ENCODE measurements at regions not wholly inside any gene's neighbourhood (a gene's known extent, or its start where the extent isn't known, plus 50 kb on each side); places are given as distances from the start of the nearest gene placed in this dataset.

GRCh38 chr2:57720728-57721627 is 325.6 kb upstream of the VRK2 start:
- no peak for TF ChIP-seq POLR2A (IDR thresholded peaks at IDR 0.05; ENCODE audit: low read depth, low read length)
- no peak for TF ChIP-seq POLR2AphosphoS5 (IDR thresholded peaks at IDR 0.05; ENCODE audit: low read depth, low read length)
- no peak for TF ChIP-seq TAF1 (IDR thresholded peaks at IDR 0.05; ENCODE audit: borderline replicate concordance, low read depth, low read length)

Data from GM12892 (cell line).